KMS-11 (cell line): ENCODE measurements at regions not wholly inside any gene's neighbourhood (a gene's known extent, or its start where the extent isn't known, plus 50 kb on each side); places are given as distances from the start of the nearest gene placed in this dataset.

Source experiments
- H2AFZ ChIP-seq: fragments of 200-600 bp; sonication (generic); 2 replicates; pipeline ENCODE4 v1.6.1; 2016; ENCODE audit warnings: antibody characterized with exemption, mixed run types, low read depth
- H3K27ac ChIP-seq: fragments of 200-600 bp; sonication (generic); 2 replicates; pipeline ENCODE4 v1.6.1; 2016; ENCODE audit warnings: mild to moderate bottlenecking, mixed run types
- H3K27me3 ChIP-seq: fragments of 200-600 bp; sonication (generic); 2 replicates; pipeline ENCODE4 v1.6.1; 2017; ENCODE audit warnings: mild to moderate bottlenecking, low read depth, mixed run types, moderate library complexity; ENCODE audit not compliant: insufficient read depth
- H3K36me3 ChIP-seq: fragments of 200-600 bp; sonication (generic); 2 replicates; pipeline ENCODE4 v1.6.1; 2017; ENCODE audit warnings: mild to moderate bottlenecking, mixed run types; ENCODE audit not compliant: insufficient read depth
- H3K4me1 ChIP-seq: fragments of 200-600 bp; sonication (generic); 2 replicates; pipeline ENCODE4 v1.6.1; 2016; ENCODE audit warnings: mild to moderate bottlenecking, low read depth, mixed run types; ENCODE audit not compliant: poor library complexity, severe bottlenecking
- H3K4me2 ChIP-seq: fragments of 200-600 bp; sonication (generic); 2 replicates; pipeline ENCODE4 v1.7.0; 2016; ENCODE audit warnings: mild to moderate bottlenecking, mixed run types
- H3K4me3 ChIP-seq: fragments of 200-600 bp; sonication (generic); IDR thresholded peaks from 2 replicates; pipeline ENCODE4 v1.6.1; 2017; ENCODE audit warnings: low read depth, low read length, mixed read lengths; ENCODE audit not compliant: insufficient read depth
- H3K79me2 ChIP-seq: fragments of 200-600 bp; sonication (generic); 2 replicates; pipeline ENCODE4 v1.6.1; 2016; ENCODE audit warnings: low read depth, mixed run types; ENCODE audit not compliant: insufficient read depth
- H3K9ac ChIP-seq: fragments of 200-600 bp; sonication (generic); 2 replicates; pipeline ENCODE4 v1.6.1; 2016; ENCODE audit warnings: mild to moderate bottlenecking, mixed run types
- H4K20me1 ChIP-seq: fragments of 200-600 bp; sonication (generic); 2 replicates; pipeline ENCODE4 v1.6.1; 2016; ENCODE audit warnings: mild to moderate bottlenecking, mixed run types; ENCODE audit not compliant: insufficient read depth
- CTCF ChIP-seq: fragments of 200-600 bp; sonication (generic); conservative IDR thresholded peaks from 2 replicates; pipeline ENCODE4 v1.6.1; 2017; ENCODE audit warnings: low read depth, mild to moderate bottlenecking, antibody characterized with exemption, low read length, moderate library complexity, mixed read lengths

- H2AFZ ChIP-seq, result no peak overlapping the region
- no peak overlapping the region for H3K4me3 ChIP-seq
- H3K4me2 ChIP-seq, result no peak overlapping the region
- no peak overlapping the region for H3K27ac ChIP-seq
- no peaks in the 10 kb centered on the region for H3K27me3 ChIP-seq
- H3K9ac ChIP-seq, result no peak overlapping the region
- no peaks in the 10 kb centered on the region for H3K4me1 ChIP-seq
- no peaks in the 10 kb centered on the region for H3K36me3 ChIP-seq
- H3K79me2 ChIP-seq, result no peaks in the 10 kb centered on the region
- TF ChIP-seq CTCF, result no peak
- no peaks in the 10 kb centered on the region for H4K20me1 ChIP-seq
Measured at GRCh38 chr12:127383281-127383680, 883.7 kb upstream of the TMEM132C start.

GRCh38 chr12:127386723-127387122 is 880.2 kb upstream of the TMEM132C start:
- no peaks in the 10 kb centered on the region for H3K36me3 ChIP-seq
- no peak overlapping the region for H3K4me2 ChIP-seq
- no peak overlapping the region for H2AFZ ChIP-seq
- no peaks in the 10 kb centered on the region for H3K27me3 ChIP-seq
- H3K4me1 ChIP-seq, result no peaks in the 10 kb centered on the region
- no peaks in the 10 kb centered on the region for H4K20me1 ChIP-seq
- H3K9ac ChIP-seq, result no peak overlapping the region
- TF ChIP-seq CTCF, result no peak
- H3K4me3 ChIP-seq, result no peak overlapping the region
- H3K79me2 ChIP-seq, result no peaks in the 10 kb centered on the region
- H3K27ac ChIP-seq, result no peak overlapping the region

GRCh38 chr12:127388985-127389384 is 878.0 kb upstream of the TMEM132C start:
- no peak overlapping the region for H2AFZ ChIP-seq
- no peak for TF ChIP-seq CTCF
- H3K4me3 ChIP-seq, result no peak overlapping the region
- no peaks in the 10 kb centered on the region for H3K27me3 ChIP-seq
- H3K79me2 ChIP-seq, result no peaks in the 10 kb centered on the region
- no peak overlapping the region for H3K27ac ChIP-seq
- H3K36me3 ChIP-seq, result no peaks in the 10 kb centered on the region
- no peak overlapping the region for H3K9ac ChIP-seq
- H4K20me1 ChIP-seq, result no peaks in the 10 kb centered on the region
- H3K4me2 ChIP-seq, result no peak overlapping the region
- H3K4me1 ChIP-seq, result no peaks in the 10 kb centered on the region

GRCh38 chr12:127389923-127390322 is 877.0 kb upstream of the TMEM132C start:
- Histone ChIP-seq H2AFZ (no peak overlapping the region), H4K20me1 (no peaks in the 10 kb centered on the region), H3K9ac (no peak overlapping the region), H3K27me3 (no peaks in the 10 kb centered on the region), H3K27ac (no peak overlapping the region), H3K4me2 (no peak overlapping the region), H3K79me2 (no peaks in the 10 kb centered on the region), H3K4me3 (no peak overlapping the region), H3K4me1 (no peaks in the 10 kb centered on the region), H3K36me3 (no peaks in the 10 kb centered on the region)
- TF ChIP-seq CTCF, result no peak

- Histone ChIP-seq H3K79me2 (no peaks in the 10 kb centered on the region), H3K4me3 (no peak overlapping the region), H3K4me1 (no peaks in the 10 kb centered on the region), H3K27me3 (no peaks in the 10 kb centered on the region), H3K9ac (no peak overlapping the region), H3K36me3 (no peaks in the 10 kb centered on the region), H3K4me2 (no peak overlapping the region), H2AFZ (no peak overlapping the region), H3K27ac (no peak overlapping the region), H4K20me1 (no peaks in the 10 kb centered on the region)
- TF ChIP-seq CTCF, result no peak
Measured at GRCh38 chr12:127393465-127393864, 873.5 kb upstream of the TMEM132C start.
